GM23248 (cell line): ENCODE measurements at regions not wholly inside any gene's neighbourhood (a gene's known extent, or its start where the extent isn't known, plus 50 kb on each side); places are given as distances from the start of the nearest gene placed in this dataset.

Experiments
- EZH2 ChIP-seq: fragments of 200-600 bp; sonication (generic); IDR thresholded peaks from 2 replicates; pipeline ENCODE4 v1.6.1; 2018; ENCODE audit warnings: antibody characterized with exemption, mild to moderate bottlenecking; ENCODE audit not compliant: insufficient read depth, poor library complexity, severe bottlenecking
- EZH2phosphoT487 ChIP-seq: fragments of 200-600 bp; sonication (generic); IDR thresholded peaks from 2 replicates; pipeline ENCODE4 v1.6.1; 2018; ENCODE audit warnings: antibody characterized with exemption, moderate library complexity, mild to moderate bottlenecking, low read depth; ENCODE audit not compliant: insufficient read depth

- TF ChIP-seq EZH2 (no peak), EZH2phosphoT487 (no peak)
Observed at GRCh38 chr4:3344596-3344995, 51.8 kb downstream of the RGS12 start.
